GM12892 (cell line): ENCODE measurements at regions not wholly inside any gene's neighbourhood (a gene's known extent, or its start where the extent isn't known, plus 50 kb on each side); places are given as distances from the start of the nearest gene placed in this dataset.

Source experiments
- POLR2A ChIP-seq: IDR thresholded peaks from 2 replicates; pipeline ENCODE4 v1.6.1; 2011; ENCODE audit warnings: low read depth, low read length, control low read depth
- POLR2AphosphoS5 ChIP-seq: IDR thresholded peaks from 2 replicates; pipeline ENCODE4 v1.6.1; 2011; ENCODE audit warnings: low read depth, low read length, control low read depth
- TAF1 ChIP-seq: IDR thresholded peaks from 2 replicates; pipeline ENCODE4 v1.6.1; 2011; ENCODE audit warnings: low read depth, mild to moderate bottlenecking, control low read depth, low read length, borderline replicate concordance

DNA sequence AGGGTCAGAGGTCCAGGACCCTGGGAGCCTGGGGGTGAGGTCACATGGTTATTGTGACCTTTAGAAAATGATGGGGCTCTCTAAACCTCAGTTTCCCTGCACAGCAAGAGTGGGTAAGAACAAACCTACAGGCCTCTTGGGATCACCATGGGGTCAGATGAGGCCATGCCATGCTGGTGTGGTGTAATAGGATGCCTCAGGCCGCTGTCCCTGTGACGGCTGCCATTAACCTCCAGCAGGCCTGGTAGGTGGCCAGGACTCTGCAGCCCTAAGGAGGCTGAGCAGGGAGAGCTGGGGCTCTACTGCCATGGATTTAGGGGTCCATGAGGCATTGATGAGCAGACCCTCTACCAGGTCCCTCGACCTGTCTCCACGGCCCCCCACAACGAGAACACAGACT is 265.5 kb downstream of the CTTN start:
- TF ChIP-seq POLR2A, result no peak
- no peak for TF ChIP-seq TAF1
- no peak for TF ChIP-seq POLR2AphosphoS5
